HG03571 (cell line): ENCODE measurements at regions not wholly inside any gene's neighbourhood (a gene's known extent, or its start where the extent isn't known, plus 50 kb on each side); places are given as distances from the start of the nearest gene placed in this dataset.
"Not testable (repeated sequence)": the region's sequence is repeated elsewhere in the genome, so short reads cannot be mapped to it uniquely, and the experiment has no call there.

Source experiments
- ATAC-seq: cut with Tn5 transposase; IDR thresholded peaks from one replicate; pipeline ENCODE4 v1.9.1; 2021; ENCODE audit not compliant: unreplicated experiment

DNA sequence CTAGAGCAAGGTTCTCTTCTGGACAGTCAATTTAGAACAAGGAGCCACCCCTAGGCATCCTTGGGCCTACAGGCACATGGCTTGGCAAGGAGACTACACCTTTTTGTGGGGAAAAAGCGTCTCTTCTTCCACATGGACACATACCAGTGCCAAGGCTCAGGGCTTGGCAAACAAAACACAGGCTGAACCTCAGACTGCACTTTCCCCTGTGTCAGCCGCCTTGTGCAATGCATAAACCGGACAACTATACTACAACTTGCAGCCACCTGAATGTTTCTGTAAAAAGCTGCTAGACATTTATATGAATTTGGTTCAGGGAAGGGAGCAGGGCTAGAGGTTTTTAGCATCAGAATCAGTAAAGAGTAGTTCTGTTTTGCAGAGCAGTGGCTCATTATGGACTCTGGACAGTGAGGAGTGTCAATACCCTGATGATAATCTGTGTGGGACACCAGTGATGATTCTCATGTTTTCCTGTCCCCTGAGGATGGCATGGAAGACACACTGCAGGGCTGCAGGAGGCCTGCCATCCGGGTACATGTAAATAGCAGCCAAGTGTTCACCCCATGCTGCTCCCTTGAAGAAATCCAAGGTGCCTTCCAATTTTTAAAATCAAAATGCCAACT lies 118.9 kb downstream of the GATA3 start:
- no peak for ATAC-seq

DNA sequence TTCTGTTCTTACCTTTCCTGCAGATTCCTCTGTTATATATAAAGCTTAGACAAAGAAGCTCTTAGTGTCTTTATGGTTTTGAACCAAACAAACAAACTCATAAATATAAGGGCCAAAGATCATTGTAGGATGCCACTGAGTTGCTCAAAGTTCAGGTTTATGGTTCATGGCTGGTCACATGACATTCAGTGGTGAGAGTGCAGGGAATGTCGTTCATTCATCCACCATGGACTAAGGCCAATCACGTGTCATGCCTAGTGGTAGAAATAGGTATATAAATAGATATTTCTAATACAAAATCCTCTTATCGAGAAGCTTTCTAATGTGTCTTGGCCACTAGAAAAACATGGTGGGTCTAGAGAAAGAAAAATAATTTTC lies 119.4 kb downstream of the GATA3 start:
- no peak for ATAC-seq

- ATAC-seq = no peak
Measured at GRCh38 chr10:8174762-8175161, 120.3 kb downstream of the GATA3 start.

- not testable (repeated sequence) for ATAC-seq
Measured at GRCh38 chr10:8177526-8177925, 123.0 kb downstream of the GATA3 start.

- not testable (repeated sequence) for ATAC-seq
Measured at GRCh38 chr10:8179773-8180172, 125.3 kb downstream of the GATA3 start.

- ATAC-seq = no peak
Measured at GRCh38 chr10:8180360-8181109, 126.0 kb downstream of the GATA3 start.

- ATAC-seq = no peak
Measured at GRCh38 chr10:8181496-8182157, 127.1 kb downstream of the GATA3 start.

DNA sequence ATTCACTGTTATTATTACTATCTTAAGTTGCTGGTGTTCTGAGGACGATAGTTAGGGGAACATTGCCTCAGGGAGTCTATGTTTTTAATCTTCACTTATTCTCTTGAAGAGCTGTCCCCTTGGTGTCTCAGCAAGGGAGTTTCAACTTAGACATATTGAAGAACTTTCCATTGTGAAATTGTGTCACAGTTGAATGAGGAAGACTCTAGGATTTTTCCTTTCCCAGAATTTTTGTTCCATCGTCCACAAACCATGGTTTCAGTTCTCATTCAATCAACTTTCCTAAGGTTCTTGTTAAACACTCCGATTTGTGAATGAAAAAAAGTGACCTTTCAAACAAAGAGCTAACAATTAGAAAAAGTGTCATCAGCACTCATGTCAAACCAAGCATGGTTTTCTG lies 128.3 kb downstream of the GATA3 start:
- ATAC-seq = no peak

GRCh38 chr10:8183241-8183704 lies 128.8 kb downstream of the GATA3 start:
- ATAC-seq = no peak

DNA sequence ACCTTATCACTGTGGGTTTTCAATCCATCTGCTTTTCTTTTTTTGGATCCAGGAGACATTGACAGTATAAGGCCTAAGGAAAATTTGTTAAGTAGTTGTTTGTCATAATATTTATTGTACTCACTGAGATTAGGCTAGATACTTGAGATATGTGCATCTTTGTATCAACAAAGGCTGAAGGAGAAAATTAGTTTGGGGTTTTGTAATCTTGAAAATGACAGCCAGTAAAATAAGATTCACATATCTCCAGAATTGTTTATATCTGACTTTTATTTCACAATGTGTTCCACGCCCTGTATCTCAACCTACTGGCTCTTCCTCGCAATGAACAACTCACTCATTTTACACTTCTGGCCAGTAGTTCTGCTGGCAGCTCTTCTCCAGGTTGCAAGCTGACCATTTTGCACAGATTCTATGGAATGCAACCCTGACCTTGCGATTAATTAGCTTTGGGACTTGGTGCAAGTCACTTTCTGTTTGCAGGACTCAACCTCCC lies 132.7 kb downstream of the GATA3 start:
- ATAC-seq = no peak

DNA sequence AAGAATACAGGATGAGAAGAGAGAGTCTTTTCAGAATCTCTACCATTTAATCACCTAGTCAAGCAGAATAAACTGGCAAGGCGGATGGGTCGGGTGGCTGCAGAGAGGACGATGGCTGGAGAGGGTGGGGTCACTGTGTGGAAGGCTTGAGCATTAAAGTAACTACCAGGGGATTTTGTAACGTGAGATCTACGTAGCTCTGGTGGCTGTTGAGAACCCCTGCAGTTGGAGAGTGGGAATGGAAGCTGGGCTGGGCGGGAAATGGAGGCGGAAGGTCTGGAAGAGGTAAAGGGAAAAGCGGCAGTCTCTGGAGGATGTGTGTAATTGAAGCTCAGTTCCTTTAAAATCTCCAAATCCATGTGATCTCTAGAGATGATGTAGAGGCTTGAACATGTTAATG lies 135.0 kb downstream of the GATA3 start:
- no peak for ATAC-seq

GRCh38 chr10:8192301-8192700 lies 137.8 kb downstream of the GATA3 start:
- ATAC-seq = no peak

- no peak for ATAC-seq
Measured at GRCh38 chr10:8193546-8193945, 139.1 kb downstream of the GATA3 start.

DNA sequence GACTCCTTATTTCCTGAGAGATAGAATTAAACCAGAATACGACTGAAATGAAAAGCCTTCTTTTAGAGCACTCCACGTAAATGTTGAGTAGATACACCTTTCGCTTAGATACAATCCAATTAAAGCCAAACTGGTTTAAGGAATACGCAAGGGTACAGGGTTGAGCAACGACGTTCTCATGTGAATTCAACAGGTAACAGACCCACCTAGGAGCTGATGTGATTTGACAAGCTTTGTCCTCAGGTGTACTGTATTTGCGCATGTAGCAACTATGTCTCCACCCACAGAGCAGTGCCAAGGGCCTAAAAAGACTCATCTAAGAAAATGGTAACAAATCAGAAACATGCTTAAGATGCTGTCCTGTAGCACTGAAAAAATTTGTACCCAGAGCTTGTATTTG lies 139.6 kb downstream of the GATA3 start:
- no peak for ATAC-seq

GRCh38 chr10:8206882-8207281 lies 152.4 kb downstream of the GATA3 start:
- ATAC-seq = no peak

- ATAC-seq = no peak
Measured at GRCh38 chr10:8211631-8212030, 157.1 kb downstream of the GATA3 start.

DNA sequence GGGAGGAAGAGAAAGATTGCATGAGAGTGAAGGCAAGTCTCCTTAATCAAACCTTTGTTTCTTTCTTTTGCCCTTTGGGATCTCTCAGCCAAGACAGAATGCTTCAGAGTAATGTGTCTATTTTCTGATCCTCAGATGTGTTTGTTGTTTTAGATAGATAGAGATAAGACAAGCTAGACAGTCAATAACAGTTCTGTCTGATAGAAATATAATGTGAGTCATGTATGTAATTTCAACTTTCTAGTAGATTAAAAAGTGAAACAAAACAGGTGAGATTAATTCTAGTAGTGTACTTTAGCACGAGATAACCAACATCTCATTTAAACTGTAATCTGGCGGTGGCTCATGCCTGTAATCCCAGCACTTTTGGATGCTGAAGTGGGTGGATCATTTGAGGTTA lies 159.2 kb downstream of the GATA3 start:
- no peak for ATAC-seq

- no peak for ATAC-seq
Measured at GRCh38 chr10:8214587-8214986, 160.1 kb downstream of the GATA3 start.

- ATAC-seq = no peak
Measured at GRCh38 chr10:8216893-8217292, 162.4 kb downstream of the GATA3 start.

DNA sequence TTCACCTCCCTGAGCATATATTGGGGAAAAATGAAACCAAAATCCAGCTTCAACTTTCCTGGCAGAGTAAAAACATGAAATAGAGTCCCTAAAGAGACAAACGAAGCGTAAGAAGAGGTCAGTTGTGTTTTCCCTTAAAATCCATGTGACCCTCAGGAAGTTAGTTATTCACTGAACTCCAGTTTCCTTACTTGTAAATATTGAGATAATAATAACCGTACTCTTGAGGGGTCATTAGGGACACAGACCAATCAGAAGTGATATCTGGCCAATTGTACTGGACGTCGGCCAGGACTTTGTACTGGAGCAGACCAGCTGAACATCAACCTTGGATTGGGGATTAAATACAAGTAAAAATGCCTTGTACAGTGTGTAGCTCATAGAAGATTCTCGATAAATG lies 167.0 kb downstream of the GATA3 start:
- no peak for ATAC-seq

DNA sequence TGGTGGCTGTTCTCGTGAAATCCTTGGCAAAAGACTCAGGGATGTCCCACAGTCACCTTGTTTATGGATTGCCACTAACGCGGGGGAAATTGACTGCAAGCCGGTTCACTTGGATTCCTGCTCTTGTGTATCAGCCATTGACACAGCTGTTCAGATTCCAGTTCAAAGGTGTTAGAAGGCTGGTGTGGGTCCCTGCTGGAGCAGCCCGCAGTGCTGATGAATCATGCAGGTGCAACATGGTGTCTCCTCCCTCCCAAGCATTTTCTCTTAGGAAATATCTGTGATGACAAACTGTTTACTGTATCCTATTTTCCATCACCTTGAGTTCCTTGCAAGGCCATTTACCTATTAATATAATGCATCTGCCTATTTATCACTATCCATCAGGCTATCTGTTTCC lies 170.1 kb downstream of the GATA3 start:
- no peak for ATAC-seq

DNA sequence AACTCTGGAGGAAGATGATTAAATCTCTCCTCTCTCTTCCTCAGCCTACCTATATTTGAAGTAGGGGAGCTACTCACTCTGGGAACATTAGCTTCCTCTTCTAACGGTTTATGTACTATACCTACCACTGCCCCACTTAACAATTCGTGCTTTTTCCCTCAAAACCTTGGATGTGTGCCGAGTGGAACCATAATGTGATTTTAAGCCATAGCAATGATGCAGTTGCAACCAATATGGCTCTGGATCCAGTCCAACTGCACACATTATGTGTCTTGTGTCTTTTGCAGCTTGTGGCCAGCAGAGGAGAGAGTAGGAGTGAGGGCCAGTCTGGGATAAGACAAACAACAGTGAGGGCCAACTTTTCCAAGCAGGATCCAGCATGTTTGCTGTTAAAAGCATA lies 170.7 kb downstream of the GATA3 start:
- ATAC-seq = no peak
